K562 (cell line): ENCODE measurements at regions not wholly inside any gene's neighbourhood (a gene's known extent, or its start where the extent isn't known, plus 50 kb on each side); places are given as distances from the start of the nearest gene placed in this dataset.
A peak's percentile ranks its signal among the peaks of the same experiment; 100 is the strongest.

Source experiments
- ATAC-seq: fragments of 200-7000 bp; cut with Tn5 transposase; 3 replicates; pipeline ENCODE4 v1.9.1; 2020; ENCODE audit warnings: moderate library complexity
- BruUV-seq: library from RNA; stranded (reverse); fragments of 400-500 nt; replicated peaks from 2 replicates; lab custom pipeline; 2021; lab: Mats Ljungman, UMichigan
- CTCF ChIA-PET: fragments of 300-600 bp; formaldehyde crosslinking; extraction: SDS; loops from one replicate; lab custom pipeline; 2021; ENCODE audit warnings: low intra/inter-chr PET ratio; lab: Yijun Ruan, JAX
- POLR2A ChIA-PET: fragments of 300-600, 350-650 bp; sonication (Branson Sonifier 250); formaldehyde crosslinking; extraction: SDS; loops from one replicate; lab custom pipeline; 2021; ENCODE audit warnings: antibody characterized with exemption, inconsistent platforms; lab: Yijun Ruan, JAX
- DNase-seq, 4 experiments: peaks; one replicate each; pipeline versions ENCODE4 v3.0.0 to v3.0.0-alpha.2; 2011 to 2018; ENCODE audit warnings: low spot score in 3 of 4, mixed read lengths in 3 of 4; ENCODE audit errors: extremely low read depth in 1 of 4
- FAIRE-seq: peaks from 2 replicates; lab custom pipeline; 2011; peaks lifted over from hg19 to GRCh38; lab: Jason Lieb, UNC
- H2AFZ ChIP-seq: 2 replicates; pipeline ENCODE4 v1.6.0; 2011; ENCODE audit warnings: low read depth, low read length, control low read depth, inconsistent platforms
- H3K27ac ChIP-seq: fragments of 200-600 bp; 3 replicates; pipeline ENCODE4 v1.8.0; 2011; ENCODE audit warnings: low read depth, mild to moderate bottlenecking, control low read depth, inconsistent platforms, low read length, moderate library complexity, mixed read lengths; ENCODE audit errors: extremely low read depth
- H3K27me3 ChIP-seq, 2 experiments: fragments of 300-600 bp in 1 of 2; 2 replicates in 1 of 2; 3 replicates in 1 of 2; pipeline versions ENCODE4 v1.6.0 to v1.8.0; 2011; ENCODE audit warnings: inconsistent platforms in 2 of 2, low read length in 2 of 2, mild to moderate bottlenecking in 1 of 2, mixed read lengths in 1 of 2, moderate library complexity in 1 of 2; ENCODE audit not compliant: control insufficient read depth in 2 of 2, insufficient read depth in 2 of 2
- H3K36me3 ChIP-seq: fragments of 300-600 bp; 3 replicates; pipeline ENCODE4 v1.8.0; 2011; ENCODE audit warnings: mild to moderate bottlenecking, low read length, inconsistent platforms; ENCODE audit not compliant: control insufficient read depth, insufficient read depth
- H3K4me1 ChIP-seq, 2 experiments: fragments of 200-600 bp in 1 of 2; replicated peaks in 1 of 2; 2 replicates in 1 of 2; 3 replicates in 1 of 2; pipeline versions ENCODE4 v1.5.1 to v1.8.0; 2011; ENCODE audit warnings: inconsistent platforms in 2 of 2, low read length in 2 of 2, mild to moderate bottlenecking in 1 of 2, mixed read lengths in 1 of 2, moderate library complexity in 1 of 2; ENCODE audit not compliant: control insufficient read depth in 2 of 2, insufficient read depth in 2 of 2
- H3K4me2 ChIP-seq: 2 replicates; pipeline ENCODE4 v1.6.1; 2011; ENCODE audit warnings: low read length, control low read depth, inconsistent platforms, mixed read lengths; ENCODE audit not compliant: insufficient read depth
- H3K4me3 ChIP-seq: fragments of 200-600 bp; sonication (generic), shearing (Covaris generic); 2 replicates; pipeline ENCODE4 v1.5.1; 2016; ENCODE audit warnings: control low read depth, inconsistent platforms
- H3K79me2 ChIP-seq: fragments of 200-600 bp; 3 replicates; pipeline ENCODE4 v1.8.0; 2011; ENCODE audit warnings: low read length, inconsistent platforms; ENCODE audit not compliant: control insufficient read depth, insufficient read depth
- H3K9ac ChIP-seq, 2 experiments: 2 replicates each; pipeline versions ENCODE4 v1.6.0 to v1.6.1; 2011; ENCODE audit warnings: low read depth in 2 of 2, low read length in 2 of 2, control low read depth in 1 of 2, inconsistent platforms in 1 of 2, mild to moderate bottlenecking in 1 of 2, mixed read lengths in 1 of 2; ENCODE audit not compliant: insufficient read depth in 1 of 2
- H3K9me1 ChIP-seq: one replicate; pipeline ENCODE4 v1.6.0; 2011; ENCODE audit warnings: inconsistent platforms, mild to moderate bottlenecking, low read length, moderate library complexity; ENCODE audit not compliant: control insufficient read depth, insufficient read depth
- H3K9me3 ChIP-seq: replicated peaks from 2 replicates; pipeline ENCODE4 v1.5.1; 2011; ENCODE audit warnings: low read depth, low read length, inconsistent platforms; ENCODE audit not compliant: control insufficient read depth, insufficient read depth
- H4K20me1 ChIP-seq: replicated peaks from 2 replicates; pipeline ENCODE4 v1.6.1; 2011; ENCODE audit warnings: low read length, inconsistent platforms, mixed read lengths; ENCODE audit not compliant: control insufficient read depth, insufficient read depth
- ARHGAP35 ChIP-seq: fragments of 450-650 bp; IDR thresholded peaks from 2 replicates; pipeline ENCODE4 v1.6.1; 2018; ENCODE audit not compliant: partially characterized antibody
- ARID1B ChIP-seq: fragments of 450-650 bp; IDR thresholded peaks from 2 replicates; pipeline ENCODE4 v1.6.1; 2016; ENCODE audit warnings: antibody characterized with exemption, mild to moderate bottlenecking, inconsistent platforms
- ATF2 ChIP-seq: sonication (generic); formaldehyde crosslinking; IDR thresholded peaks from 2 replicates; pipeline ENCODE4 v1.8.1; 2022; ENCODE audit warnings: missing genetic modification reagents
- CBFA2T2 ChIP-seq: fragments of 450-650 bp; conservative IDR thresholded peaks from 2 replicates; pipeline ENCODE4 v1.6.1; 2017; ENCODE audit warnings: mild to moderate bottlenecking
- CXXC5 ChIP-seq: fragments of 250-450 bp; sonication (Bioruptor Pico); IDR thresholded peaks from 2 replicates; pipeline ENCODE4 v1.8.0; 2022; ENCODE audit warnings: inconsistent platforms, mild to moderate bottlenecking, moderate library complexity
- E2F6 ChIP-seq, 2 experiments: IDR thresholded peaks; 2 replicates each; pipeline ENCODE4 v1.6.1; 2011; ENCODE audit warnings: borderline replicate concordance in 1 of 2, control low read depth in 1 of 2, low read depth in 1 of 2, low read length in 1 of 2, mild to moderate bottlenecking in 1 of 2, mixed read lengths in 1 of 2, moderate library complexity in 1 of 2; ENCODE audit not compliant: insufficient read depth in 1 of 2, insufficient read length in 1 of 2, poor library complexity in 1 of 2, severe bottlenecking in 1 of 2; ENCODE audit errors: extremely low read depth in 1 of 2
- KLF1 ChIP-seq: fragments of 450-650 bp; IDR thresholded peaks from 2 replicates; pipeline ENCODE4 v1.6.1; 2016; ENCODE audit warnings: missing genetic modification characterization, missing compliant biosample characterization
- NCOR1 ChIP-seq: fragments of 450-650 bp; IDR thresholded peaks from 2 replicates; pipeline ENCODE4 v1.6.1; 2016; ENCODE audit warnings: mild to moderate bottlenecking, moderate library complexity
- PBX2 ChIP-seq, 2 experiments: IDR thresholded peaks in 1 of 2; conservative IDR thresholded peaks in 1 of 2; 2 replicates each; pipeline ENCODE4 v1.6.1; 2016; ENCODE audit warnings: low read depth in 2 of 2, mild to moderate bottlenecking in 1 of 2, missing compliant biosample characterization in 1 of 2, missing genetic modification characterization in 1 of 2, moderate library complexity in 1 of 2
- PKNOX1 ChIP-seq: fragments of 450-650 bp; IDR thresholded peaks from 2 replicates; pipeline ENCODE4 v1.6.1; 2016
- PPARD ChIP-seq: fragments of 250-450 bp; sonication (Bioruptor Pico); IDR thresholded peaks from 2 replicates; pipeline ENCODE4 v1.8.0; 2022; ENCODE audit warnings: inconsistent platforms, mild to moderate bottlenecking, moderate library complexity
- RBM22 ChIP-seq: fragments of 200-400 bp; formaldehyde crosslinking; IDR thresholded peaks from 2 replicates; pipeline ENCODE4 v1.6.1; 2018; ENCODE audit warnings: low read length, low read depth; ENCODE audit not compliant: poor library complexity, severe bottlenecking
- TAL1 ChIP-seq: fragments of 450-650 bp; IDR thresholded peaks from 2 replicates; pipeline ENCODE4 v1.6.1; 2016; ENCODE audit warnings: mild to moderate bottlenecking
- ZBTB17 ChIP-seq: fragments of 450-650 bp; formaldehyde crosslinking; IDR thresholded peaks from 2 replicates; pipeline ENCODE4 v1.4.0; 2020; ENCODE audit warnings: mild to moderate bottlenecking
- ZNF311 ChIP-seq: fragments of 250-450 bp; sonication (Bioruptor Pico); IDR thresholded peaks from 2 replicates; pipeline ENCODE4 v1.4.0; 2020; ENCODE audit warnings: mild to moderate bottlenecking, moderate library complexity
- WGBS: fragments of 100-300 bp; shearing (Covaris generic); methylation state at CpG from one replicate; pipeline ENCODE4 v1.1.6; 2016; ENCODE audit warnings: low coverage, mixed read lengths; ENCODE audit not compliant: insufficient coverage; ENCODE audit errors: missing lambda C conversion rate; 5-methylcytosine and 5-hydroxymethylcytosine counted together
- in situ Hi-C: fragments of 300-500 bp; cut with MboI; formaldehyde crosslinking; loops from 4 replicates; pipeline ENCODE4 v1.15.0; 2018; ENCODE audit warnings: inconsistent platforms, mixed read lengths
- intact Hi-C: fragments of 100-400 bp; cut with micrococcal nuclease; formaldehyde crosslinking; loops from 2 replicates; pipeline ENCODE4 v1.14.2; 2022

GRCh38 chr5:116719106-116719505, 144.5 kb upstream of the SEMA6A start:
- POLR2A ChIA-PET: interaction anchor here (0.6 to 0.8 kb wide), 2 partner anchors 255 to 288 kb away, joined by 3 to 4 read pairs; no protein-coding TSS in a partner anchor
- TF ChIP-seq TAL1 (peak; percentile 74), ARHGAP35 (no peak), PBX2 (CRISPR knock-in tag; IDR thresholded peaks at IDR 0.05; ENCODE audit: low read depth) (no peak), PBX2 (tag; conservative IDR thresholded peaks at IDR 0.05; ENCODE audit: low read depth) (no peak), PPARD (no peak), PKNOX1 (peak; percentile 40; the same call in 1 of the 2 replicates), RBM22 (no peak), ZBTB17 (no peak), ATF2 (no peak), E2F6 (IDR thresholded peaks at IDR 0.05; ENCODE audit: borderline replicate concordance in 1 of 2, extremely low read depth in 1 of 2, insufficient read depth in 1 of 2, insufficient read length in 1 of 2, low read depth in 1 of 2, low read length in 1 of 2, poor library complexity in 1 of 2, severe bottlenecking in 1 of 2) (no peak), NCOR1 (peak; percentile 34; the same call in 1 of the 2 replicates), KLF1 (tag) (no peak), CBFA2T2 (peak; percentile 56), ZNF311 (CRISPR knock-in tag) (no peak), ARID1B (peak; percentile 79), CXXC5 (CRISPR knock-in tag) (no peak)

More at GRCh38 chr5:116719106-116719505, 144.5 kb upstream of the SEMA6A start:
- Histone ChIP-seq H2AFZ (no peak overlapping the region), H3K79me2 (no peaks in the 10 kb centered on the region), H3K4me1 (no peaks in the 10 kb centered on the region), H3K9ac (no peak overlapping the region), H4K20me1 (no peaks in the 10 kb centered on the region), H3K27ac (no peak overlapping the region), H3K9me1 (no peaks in the 10 kb centered on the region), H3K9me3 (no peaks in the 10 kb centered on the region), H3K4me2 (no peak overlapping the region), H3K36me3 (no peaks in the 10 kb centered on the region), H3K4me3 (no peak overlapping the region), H3K27me3 (no peaks in the 10 kb centered on the region)
- no TSS peak for BruUV-seq
- ATAC-seq (no peak; the same call in 2 of the 3 replicates), FAIRE-seq (no peak), DNase-seq (peak in 2 of 4 experiments; percentile 9 to 10)
- CTCF ChIA-PET: no interaction called here
- intact Hi-C loops: no loop called here
- in situ Hi-C loops: no loop called here
- whole genome bisulfite sequencing: 0% methylated on average over 2 of the region's 2 CpGs
